ENCODE measurements at regions not wholly inside any gene's neighbourhood (a gene's known extent, or its start where the extent isn't known, plus 50 kb on each side); places are given as distances from the start of the nearest gene placed in this dataset.

DNA sequence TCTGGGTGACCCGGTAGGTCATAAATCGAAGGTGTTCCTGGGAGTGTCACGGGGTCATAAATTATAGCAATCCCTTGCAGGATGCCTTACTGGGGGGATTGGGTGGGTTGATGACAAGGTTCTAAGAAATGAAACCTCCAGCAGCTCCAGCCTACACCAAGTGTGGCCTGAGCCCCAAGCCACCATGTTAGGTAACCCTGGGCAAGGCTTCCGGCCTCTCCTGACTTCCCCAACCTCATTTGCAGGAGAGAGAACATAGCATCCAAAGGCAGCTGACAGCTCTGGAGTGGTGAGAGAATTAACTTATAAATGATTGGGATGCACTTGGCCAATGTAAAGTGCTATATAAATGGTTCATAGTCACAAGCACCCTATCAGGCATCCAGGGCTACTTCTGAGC, 52.8 kb upstream of the TMEM273 start:
- Histone ChIP-seq H3K27me3 (ENCODE audit: insufficient read depth, low read length, poor library complexity, severe bottlenecking) (no peaks in the 10 kb centered on the region), H3K4me1 (ENCODE audit: insufficient read depth, low read length, poor library complexity, severe bottlenecking) (no peaks in the 10 kb centered on the region), H3K36me3 (ENCODE audit: insufficient read depth, low read length) (no peaks in the 10 kb centered on the region), H3K4me2 (ENCODE audit: low read depth, low read length, poor library complexity, severe bottlenecking) (no peak overlapping the region), H3F3A (ENCODE audit: low read depth) (no peaks in the 10 kb centered on the region), H4K20me1 (ENCODE audit: insufficient read depth, low read length, poor library complexity, severe bottlenecking) (no peaks in the 10 kb centered on the region), H3K9ac (ENCODE audit: low read depth, low read length, poor library complexity, severe bottlenecking) (no peak overlapping the region), H3K9me2 (replicated peaks; ENCODE audit: low read depth, low read length) (no peaks in the 10 kb centered on the region), H3K79me2 (ENCODE audit: insufficient read depth, low read length) (no peaks in the 10 kb centered on the region), H3K4me3 (ENCODE audit: low read length, poor library complexity, severe bottlenecking) (no peak overlapping the region), H2AFZ (ENCODE audit: low read length) (no peak overlapping the region), H3K9me3 (ENCODE audit: insufficient read depth, low read depth, low read length) (no peaks in the 10 kb centered on the region)
- TF ChIP-seq EZH2phosphoT487 (IDR thresholded peaks at IDR 0.05; ENCODE audit: borderline replicate concordance) = no peak
- TF ChIP-seq, protein P1, sequence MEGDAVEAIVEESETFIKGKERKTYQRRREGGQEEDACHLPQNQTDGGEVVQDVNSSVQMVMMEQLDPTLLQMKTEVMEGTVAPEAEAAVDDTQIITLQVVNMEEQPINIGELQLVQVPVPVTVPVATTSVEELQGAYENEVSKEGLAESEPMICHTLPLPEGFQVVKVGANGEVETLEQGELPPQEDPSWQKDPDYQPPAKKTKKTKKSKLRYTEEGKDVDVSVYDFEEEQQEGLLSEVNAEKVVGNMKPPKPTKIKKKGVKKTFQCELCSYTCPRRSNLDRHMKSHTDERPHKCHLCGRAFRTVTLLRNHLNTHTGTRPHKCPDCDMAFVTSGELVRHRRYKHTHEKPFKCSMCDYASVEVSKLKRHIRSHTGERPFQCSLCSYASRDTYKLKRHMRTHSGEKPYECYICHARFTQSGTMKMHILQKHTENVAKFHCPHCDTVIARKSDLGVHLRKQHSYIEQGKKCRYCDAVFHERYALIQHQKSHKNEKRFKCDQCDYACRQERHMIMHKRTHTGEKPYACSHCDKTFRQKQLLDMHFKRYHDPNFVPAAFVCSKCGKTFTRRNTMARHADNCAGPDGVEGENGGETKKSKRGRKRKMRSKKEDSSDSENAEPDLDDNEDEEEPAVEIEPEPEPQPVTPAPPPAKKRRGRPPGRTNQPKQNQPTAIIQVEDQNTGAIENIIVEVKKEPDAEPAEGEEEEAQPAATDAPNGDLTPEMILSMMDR (conservative IDR thresholded peaks at IDR 0.05; ENCODE audit: low read length) = no peak

Measured in Loucy (cell line).